Right lobe of liver (tissue), 6 donors: ENCODE measurements at regions not wholly inside any gene's neighbourhood (a gene's known extent, or its start where the extent isn't known, plus 50 kb on each side); places are given as distances from the start of the nearest gene placed in this dataset.

ENCODE experiments used
- ATAC-seq, 4 donors: fragments of 200-7000 bp; cut with Tn5 transposase; one replicate each; pipeline ENCODE4 v1.9.1; 2020; ENCODE audit warnings: mild to moderate bottlenecking in 4 of 4, moderate library complexity in 4 of 4
- DNase-seq, 3 donors: peaks; one replicate each; pipeline ENCODE4 v3.0.0-alpha.2; 2020
- H3K27ac ChIP-seq, 3 donors: fragments of 200-600 bp; one replicate each; pipeline ENCODE4 v1.8.0; 2022
- H3K27me3 ChIP-seq, 2 donors: fragments of 200-600 bp; one replicate each; pipeline ENCODE4 v1.8.0; 2022
- H3K36me3 ChIP-seq, 4 donors: fragments of 200-600 bp; sonication (generic) in 1 of 4; one replicate each; pipeline versions ENCODE4 v1.5.1 to v1.8.0; 2017 to 2022; ENCODE audit warnings: control low read depth in 1 of 4
- H3K4me1 ChIP-seq, 4 donors: fragments of 200-600 bp; sonication (generic) in 1 of 4; one replicate each; pipeline versions ENCODE4 v1.5.1 to v1.8.0; 2017 to 2022; ENCODE audit warnings: control low read depth in 1 of 4
- H3K4me3 ChIP-seq, 3 donors: fragments of 200-600 bp; one replicate each; pipeline ENCODE4 v1.8.0; 2022
- H3K9me3 ChIP-seq, 4 donors: fragments of 200-600 bp; sonication (generic) in 1 of 4; one replicate each; pipeline versions ENCODE4 v1.5.1 to v1.8.0; 2017 to 2022; ENCODE audit warnings: control low read depth in 1 of 4
- CTCF ChIP-seq, 4 donors: fragments of 200-600 bp in 3 of 4; fragments of 450-650 bp in 1 of 4; IDR thresholded peaks; one replicate each; pipeline versions ENCODE4 v1.5.1 to v1.8.0; 2016 to 2022; ENCODE audit warnings: antibody characterized with exemption in 4 of 4, mild to moderate bottlenecking in 2 of 4
- POLR2A ChIP-seq: fragments of 450-650 bp; IDR thresholded peaks from one replicate; pipeline ENCODE4 v1.6.1; 2017; ENCODE audit warnings: antibody characterized with exemption, mild to moderate bottlenecking
- whole genome bisulfite sequencing: methylation state at CpG from one replicate; pipeline ENCODE4 v1.1.6; 2018; ENCODE audit warnings: low coverage, low lambda C conversion rate; ENCODE audit not compliant: insufficient coverage; ENCODE audit errors: missing lambda C conversion rate; 5-methylcytosine and 5-hydroxymethylcytosine counted together
- intact Hi-C, 2 donors: fragments of 100-400 bp; cut with DNase I; formaldehyde crosslinking; loops; one replicate each; pipeline versions ENCODE4 v1.11.2 to v1.14.1; 2022
- donor health status: DM: no; HTN: yes; CAD: no.
- donor health status: DM: no; HTN: no; CAD: no.
- donor health status: DM: no; HTN: no; CAD: no.
- donor health status: DM: no; HTN: yes; CAD: no.
- donor health status: DM: no; HTN: yes; CAD: no.

GRCh38 chr4:149176039-149176438 is 639.6 kb downstream of the IQCM start:
- TF ChIP-seq POLR2A (no peak), CTCF (IDR thresholded peaks at IDR 0.05) (no peak)
- no peaks in the 10 kb centered on the region for H3K4me1 ChIP-seq
- DNase-seq (no peak), ATAC-seq (no peak)
- 0% methylated on average over 1 of the region's 5 CpGs for WGBS
- intact Hi-C loops: no loop called here
- H3K27me3 ChIP-seq: no peaks in the 10 kb centered on the region
- no peaks in the 10 kb centered on the region for H3K9me3 ChIP-seq
- no peak overlapping the region for H3K27ac ChIP-seq
- H3K4me3 ChIP-seq: no peak overlapping the region
- H3K36me3 ChIP-seq: no peaks in the 10 kb centered on the region

- ATAC-seq (no peak), DNase-seq (no peak)
- H3K27me3 ChIP-seq: no peaks in the 10 kb centered on the region
- H3K36me3 ChIP-seq: no peaks in the 10 kb centered on the region
- no peak for TF ChIP-seq POLR2A
- no peak for TF ChIP-seq CTCF (IDR thresholded peaks at IDR 0.05)
- no peaks in the 10 kb centered on the region for H3K4me1 ChIP-seq
- H3K9me3 ChIP-seq: no peaks in the 10 kb centered on the region
- no peak overlapping the region for H3K27ac ChIP-seq
- no peak overlapping the region for H3K4me3 ChIP-seq
- WGBS: 0% methylated on average over 1 of the region's 5 CpGs
- intact Hi-C loops: no loop called here
These were observed 640.1 kb downstream of the IQCM start for GRCh38 chr4:149175549-149175948.

GRCh38 chr4:149173241-149174013 is 642.2 kb downstream of the IQCM start:
- no peaks in the 10 kb centered on the region for H3K27me3 ChIP-seq
- no peaks in the 10 kb centered on the region for H3K9me3 ChIP-seq
- intact Hi-C loops: no loop called here
- no peak overlapping the region for H3K27ac ChIP-seq
- no peaks in the 10 kb centered on the region for H3K36me3 ChIP-seq
- no peak overlapping the region for H3K4me3 ChIP-seq
- WGBS: 74% methylated on average over 6 of the region's 6 CpGs
- no peak for DNase-seq
- TF ChIP-seq POLR2A: no peak
- TF ChIP-seq CTCF (IDR thresholded peaks at IDR 0.05): no peak
- ATAC-seq: no peak
- no peaks in the 10 kb centered on the region for H3K4me1 ChIP-seq

- ATAC-seq (no peak), DNase-seq (no peak)
- no peaks in the 10 kb centered on the region for H3K9me3 ChIP-seq
- H3K4me3 ChIP-seq: no peak overlapping the region
- no peaks in the 10 kb centered on the region for H3K27me3 ChIP-seq
- no peak for TF ChIP-seq CTCF (IDR thresholded peaks at IDR 0.05)
- TF ChIP-seq POLR2A: no peak
- no peak overlapping the region for H3K27ac ChIP-seq
- no peaks in the 10 kb centered on the region for H3K36me3 ChIP-seq
- no peaks in the 10 kb centered on the region for H3K4me1 ChIP-seq
- WGBS: 50% methylated on average over 2 of the region's 2 CpGs
- intact Hi-C loops: no loop called here
These were observed 647.0 kb downstream of the IQCM start for GRCh38 chr4:149168645-149169044.
